Neural cell (in vitro differentiated cells): ENCODE measurements at regions not wholly inside any gene's neighbourhood (a gene's known extent, or its start where the extent isn't known, plus 50 kb on each side); places are given as distances from the start of the nearest gene placed in this dataset.

Experiments
- H2AFZ ChIP-seq: fragments of 200-600, 300-800 bp; sonication (generic), shearing (Covaris generic); 2 replicates; pipeline ENCODE4 v1.6.0; 2014; ENCODE audit warnings: low read depth, mild to moderate bottlenecking, antibody characterized with exemption, low read length, moderate library complexity
- H3F3A ChIP-seq: fragments of 200-600 bp; shearing (Covaris generic); 2 replicates; pipeline ENCODE4 v1.6.1; 2016; ENCODE audit warnings: mild to moderate bottlenecking, moderate library complexity, mixed read lengths, antibody characterized with exemption, low read length; ENCODE audit not compliant: insufficient read depth, poor library complexity, severe bottlenecking
- H3K27ac ChIP-seq: fragments of 200-600, 300-800 bp; sonication (generic), shearing (Covaris generic); 2 replicates; pipeline ENCODE4 v1.5.1; 2014; ENCODE audit warnings: mild to moderate bottlenecking, low read length, moderate library complexity
- H3K27me3 ChIP-seq: fragments of 300-800, 200-600 bp; sonication (generic), shearing (Covaris generic); 2 replicates; pipeline ENCODE4 v1.6.0; 2014; ENCODE audit warnings: mild to moderate bottlenecking, low read depth, low read length, moderate library complexity; ENCODE audit not compliant: insufficient read depth
- H3K36me3 ChIP-seq: fragments of 300-800, 200-600 bp; sonication (generic), shearing (Covaris generic); 2 replicates; pipeline ENCODE4 v1.5.1; 2014; ENCODE audit warnings: mild to moderate bottlenecking, antibody characterized with exemption, low read length, moderate library complexity; ENCODE audit not compliant: insufficient read depth
- H3K4me2 ChIP-seq: fragments of 300-800, 200-600 bp; sonication (generic), shearing (Covaris generic); 2 replicates; pipeline ENCODE4 v1.6.0; 2014; ENCODE audit warnings: mild to moderate bottlenecking, low read length
- H3K4me3 ChIP-seq: fragments of 300-800, 200-600 bp; sonication (generic), shearing (Covaris generic); 2 replicates; pipeline ENCODE4 v1.5.1; 2014; ENCODE audit warnings: mild to moderate bottlenecking, low read length, moderate library complexity
- H3K79me2 ChIP-seq: fragments of 200-600 bp; shearing (Covaris generic); replicated peaks from 2 replicates; pipeline ENCODE4 v1.6.0; 2014; ENCODE audit warnings: mild to moderate bottlenecking, low read length, moderate library complexity; ENCODE audit not compliant: insufficient read depth
- H3K9ac ChIP-seq: fragments of 300-800, 200-600 bp; sonication (generic), shearing (Covaris generic); 2 replicates; pipeline ENCODE4 v1.6.1; 2016; ENCODE audit warnings: mild to moderate bottlenecking, low read length, mixed read lengths
- H3K9me2 ChIP-seq: fragments of 200-600 bp; shearing (Covaris generic); 2 replicates; pipeline ENCODE4 v1.6.1; 2016; ENCODE audit warnings: mild to moderate bottlenecking, low read length, mixed read lengths; ENCODE audit not compliant: insufficient read depth
- H3K9me3 ChIP-seq: fragments of 200-600, 300-800 bp; sonication (generic), shearing (Covaris generic); 2 replicates; pipeline ENCODE4 v1.6.1; 2016; ENCODE audit warnings: mild to moderate bottlenecking, mixed run types, low read length, moderate library complexity, mixed read lengths
- H4K20me1 ChIP-seq: fragments of 200-600 bp; shearing (Covaris generic); 2 replicates; pipeline ENCODE4 v1.6.1; 2016; ENCODE audit warnings: mild to moderate bottlenecking, mixed run types; ENCODE audit not compliant: insufficient read depth
- EP300 ChIP-seq: fragments of 450-650 bp; conservative IDR thresholded peaks from 2 replicates; pipeline ENCODE4 v1.6.1; 2014; ENCODE audit warnings: antibody characterized with exemption, mild to moderate bottlenecking, moderate library complexity; ENCODE audit not compliant: poor library complexity, severe bottlenecking
- EZH2 ChIP-seq: fragments of 200-600, 300-800 bp; shearing (Covaris generic), sonication (generic); IDR thresholded peaks from 2 replicates; pipeline ENCODE4 v1.6.1; 2014; ENCODE audit warnings: antibody characterized with exemption, low read length, borderline replicate concordance, mild to moderate bottlenecking; ENCODE audit not compliant: insufficient read depth, poor library complexity, severe bottlenecking
- MXI1 ChIP-seq: fragments of 450-650 bp; conservative IDR thresholded peaks from 2 replicates; pipeline ENCODE4 v1.6.1; 2014; ENCODE audit warnings: antibody characterized with exemption, mild to moderate bottlenecking; ENCODE audit not compliant: poor library complexity, severe bottlenecking
- POLR2AphosphoS5 ChIP-seq: IDR thresholded peaks from 2 replicates; pipeline ENCODE4 v1.6.1; 2012
- RAD21 ChIP-seq: fragments of 450-650 bp; conservative IDR thresholded peaks from 2 replicates; pipeline ENCODE4 v1.6.1; 2014; ENCODE audit warnings: antibody characterized with exemption, mild to moderate bottlenecking, moderate library complexity
- SMC3 ChIP-seq: fragments of 450-650 bp; conservative IDR thresholded peaks from 2 replicates; pipeline ENCODE4 v1.6.1; 2014; ENCODE audit warnings: antibody characterized with exemption, mild to moderate bottlenecking, moderate library complexity; ENCODE audit not compliant: poor library complexity
- TAF1 ChIP-seq: IDR thresholded peaks from 2 replicates; pipeline ENCODE4 v1.6.1; 2012; ENCODE audit warnings: low read depth
- TF ChIP-seq, protein P1 (sequence below): IDR thresholded peaks from 2 replicates; pipeline ENCODE4 v1.6.1; 2012; ENCODE audit warnings: borderline replicate concordance
- TF ChIP-seq, protein P2 (sequence below): fragments of 450-650 bp; IDR thresholded peaks from 2 replicates; pipeline ENCODE4 v1.5.1; 2014; ENCODE audit warnings: antibody characterized with exemption, mild to moderate bottlenecking, moderate library complexity; ENCODE audit not compliant: poor library complexity, severe bottlenecking

DNA sequence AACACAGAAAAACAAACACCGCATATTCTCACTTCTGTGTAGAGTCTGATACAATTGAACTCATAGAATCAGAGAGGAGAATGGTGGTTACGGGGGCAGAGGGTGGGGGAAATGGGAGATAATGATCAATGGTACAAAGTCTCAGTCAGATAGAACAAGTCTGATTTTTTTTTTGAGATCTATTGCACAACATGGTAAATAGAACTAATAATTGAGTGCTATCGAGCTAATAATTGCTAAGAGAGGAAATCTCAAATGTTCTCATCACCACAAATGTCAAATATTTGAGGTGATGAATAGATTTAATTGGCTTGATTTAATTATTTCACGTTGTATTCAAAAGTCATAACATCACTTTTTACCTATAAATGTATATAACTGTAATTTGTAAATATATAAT, 121.0 kb upstream of the SPIN1 start:
- Histone ChIP-seq H2AFZ (no peak overlapping the region), H4K20me1 (no peaks in the 10 kb centered on the region), H3K79me2 (no peaks in the 10 kb centered on the region), H3K4me2 (no peak overlapping the region), H3F3A (no peaks in the 10 kb centered on the region), H3K27ac (no peak overlapping the region), H3K9ac (no peak overlapping the region), H3K36me3 (no peaks in the 10 kb centered on the region), H3K9me3 (no peaks in the 10 kb centered on the region), H3K27me3 (no peaks in the 10 kb centered on the region), H3K9me2 (no peaks in the 10 kb centered on the region), H3K4me3 (no peak overlapping the region)
- TF ChIP-seq, protein P1, sequence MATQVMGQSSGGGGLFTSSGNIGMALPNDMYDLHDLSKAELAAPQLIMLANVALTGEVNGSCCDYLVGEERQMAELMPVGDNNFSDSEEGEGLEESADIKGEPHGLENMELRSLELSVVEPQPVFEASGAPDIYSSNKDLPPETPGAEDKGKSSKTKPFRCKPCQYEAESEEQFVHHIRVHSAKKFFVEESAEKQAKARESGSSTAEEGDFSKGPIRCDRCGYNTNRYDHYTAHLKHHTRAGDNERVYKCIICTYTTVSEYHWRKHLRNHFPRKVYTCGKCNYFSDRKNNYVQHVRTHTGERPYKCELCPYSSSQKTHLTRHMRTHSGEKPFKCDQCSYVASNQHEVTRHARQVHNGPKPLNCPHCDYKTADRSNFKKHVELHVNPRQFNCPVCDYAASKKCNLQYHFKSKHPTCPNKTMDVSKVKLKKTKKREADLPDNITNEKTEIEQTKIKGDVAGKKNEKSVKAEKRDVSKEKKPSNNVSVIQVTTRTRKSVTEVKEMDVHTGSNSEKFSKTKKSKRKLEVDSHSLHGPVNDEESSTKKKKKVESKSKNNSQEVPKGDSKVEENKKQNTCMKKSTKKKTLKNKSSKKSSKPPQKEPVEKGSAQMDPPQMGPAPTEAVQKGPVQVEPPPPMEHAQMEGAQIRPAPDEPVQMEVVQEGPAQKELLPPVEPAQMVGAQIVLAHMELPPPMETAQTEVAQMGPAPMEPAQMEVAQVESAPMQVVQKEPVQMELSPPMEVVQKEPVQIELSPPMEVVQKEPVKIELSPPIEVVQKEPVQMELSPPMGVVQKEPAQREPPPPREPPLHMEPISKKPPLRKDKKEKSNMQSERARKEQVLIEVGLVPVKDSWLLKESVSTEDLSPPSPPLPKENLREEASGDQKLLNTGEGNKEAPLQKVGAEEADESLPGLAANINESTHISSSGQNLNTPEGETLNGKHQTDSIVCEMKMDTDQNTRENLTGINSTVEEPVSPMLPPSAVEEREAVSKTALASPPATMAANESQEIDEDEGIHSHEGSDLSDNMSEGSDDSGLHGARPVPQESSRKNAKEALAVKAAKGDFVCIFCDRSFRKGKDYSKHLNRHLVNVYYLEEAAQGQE, result no peak
- no peak for TF ChIP-seq POLR2AphosphoS5
- no peak for TF ChIP-seq SMC3
- TF ChIP-seq RAD21, result no peak
- TF ChIP-seq EZH2, result no peak
- TF ChIP-seq EP300, result no peak
- no peak for TF ChIP-seq MXI1
- no peak for TF ChIP-seq TAF1
- TF ChIP-seq, protein P2, sequence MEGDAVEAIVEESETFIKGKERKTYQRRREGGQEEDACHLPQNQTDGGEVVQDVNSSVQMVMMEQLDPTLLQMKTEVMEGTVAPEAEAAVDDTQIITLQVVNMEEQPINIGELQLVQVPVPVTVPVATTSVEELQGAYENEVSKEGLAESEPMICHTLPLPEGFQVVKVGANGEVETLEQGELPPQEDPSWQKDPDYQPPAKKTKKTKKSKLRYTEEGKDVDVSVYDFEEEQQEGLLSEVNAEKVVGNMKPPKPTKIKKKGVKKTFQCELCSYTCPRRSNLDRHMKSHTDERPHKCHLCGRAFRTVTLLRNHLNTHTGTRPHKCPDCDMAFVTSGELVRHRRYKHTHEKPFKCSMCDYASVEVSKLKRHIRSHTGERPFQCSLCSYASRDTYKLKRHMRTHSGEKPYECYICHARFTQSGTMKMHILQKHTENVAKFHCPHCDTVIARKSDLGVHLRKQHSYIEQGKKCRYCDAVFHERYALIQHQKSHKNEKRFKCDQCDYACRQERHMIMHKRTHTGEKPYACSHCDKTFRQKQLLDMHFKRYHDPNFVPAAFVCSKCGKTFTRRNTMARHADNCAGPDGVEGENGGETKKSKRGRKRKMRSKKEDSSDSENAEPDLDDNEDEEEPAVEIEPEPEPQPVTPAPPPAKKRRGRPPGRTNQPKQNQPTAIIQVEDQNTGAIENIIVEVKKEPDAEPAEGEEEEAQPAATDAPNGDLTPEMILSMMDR, result no peak

DNA sequence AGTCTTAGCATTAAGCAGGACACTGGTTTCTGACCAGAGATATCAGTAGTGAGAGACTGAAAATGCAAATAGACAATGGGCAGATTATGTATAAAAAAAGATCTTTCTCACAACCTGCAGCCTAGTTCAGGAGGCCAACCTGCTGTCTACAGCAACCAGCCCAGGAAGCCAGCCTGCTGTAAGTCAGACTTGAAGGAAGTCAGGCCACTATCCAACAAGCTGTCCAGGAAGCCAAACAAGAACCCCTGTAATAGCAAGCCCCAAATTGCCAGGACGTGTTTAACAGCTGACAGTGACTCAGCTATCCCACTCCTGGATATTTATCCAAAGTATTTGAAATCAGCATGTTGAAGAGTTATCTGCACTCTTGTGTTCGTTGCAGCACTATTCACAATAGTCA, 121.8 kb upstream of the SPIN1 start:
- no peak overlapping the region for H2AFZ ChIP-seq

More for the DNA sequence above, 121.8 kb upstream of the SPIN1 start:
- no peaks in the 10 kb centered on the region for H3K27me3 ChIP-seq
- no peak overlapping the region for H3K4me2 ChIP-seq
- no peak for TF ChIP-seq EZH2
- no peak for TF ChIP-seq EP300
- TF ChIP-seq TAF1, result no peak
- TF ChIP-seq POLR2AphosphoS5, result no peak
- TF ChIP-seq, protein P2, result no peak
- no peak for TF ChIP-seq RAD21
- no peak for TF ChIP-seq MXI1
- TF ChIP-seq SMC3, result no peak
- TF ChIP-seq, protein P1, result no peak
- no peaks in the 10 kb centered on the region for H4K20me1 ChIP-seq
- H3K9ac ChIP-seq, result no peak overlapping the region
- H3F3A ChIP-seq, result no peaks in the 10 kb centered on the region
- no peaks in the 10 kb centered on the region for H3K9me3 ChIP-seq
- no peak overlapping the region for H3K27ac ChIP-seq
- no peaks in the 10 kb centered on the region for H3K79me2 ChIP-seq
- no peaks in the 10 kb centered on the region for H3K36me3 ChIP-seq
- H3K9me2 ChIP-seq, result no peaks in the 10 kb centered on the region
- no peak overlapping the region for H3K4me3 ChIP-seq
